Spleen (tissue), 7 donors: ENCODE measurements at regions not wholly inside any gene's neighbourhood (a gene's known extent, or its start where the extent isn't known, plus 50 kb on each side); places are given as distances from the start of the nearest gene placed in this dataset.

Experiments
- CTCF ChIP-seq, 11 experiments: fragments of 200-600 bp in 7 of 11; fragments of 450-650 bp in 4 of 11; sonication (generic) in 4 of 11; IDR thresholded peaks in 8 of 11; conservative IDR thresholded peaks in 3 of 11; 1 replicate in 7 of 11; 2 replicates in 4 of 11; pipeline versions ENCODE4 v1.4.0 to v1.8.0; 2016 to 2021; ENCODE audit warnings: antibody characterized with exemption in 11 of 11, inconsistent platforms in 4 of 11, mild to moderate bottlenecking in 1 of 11
- POLR2AphosphoS5 ChIP-seq, 3 donors: sonication (generic); formaldehyde crosslinking; IDR thresholded peaks; one replicate each; pipeline ENCODE4 v1.5.1; 2017; ENCODE audit warnings: antibody characterized with exemption in 3 of 3
- donor health status: DM: no; HTN: no; CAD: no; lungs with moderate emphysema.
- donor health status: DM: no; HTN: no; CAD: no.
- donor health status: DM: no; HTN: no; CAD: no.

GRCh38 chr6:71468038-71468437 lies 179.4 kb downstream of the OGFRL1 start:
- TF ChIP-seq CTCF (IDR thresholded peaks at IDR 0.05 in 8 of 11, conservative IDR thresholded peaks at IDR 0.05 in 3 of 11), result no peak
- TF ChIP-seq POLR2AphosphoS5 (IDR thresholded peaks at IDR 0.05), result no peak
